Right renal pelvis (tissue), 4 donors: ENCODE measurements at regions not wholly inside any gene's neighbourhood (a gene's known extent, or its start where the extent isn't known, plus 50 kb on each side); places are given as distances from the start of the nearest gene placed in this dataset.
"Not testable (repeated sequence)": the region's sequence is repeated elsewhere in the genome, so short reads cannot be mapped to it uniquely, and the experiment has no call there.

Experiments
- DNase-seq, 4 donors: peaks; one replicate each; pipeline ENCODE4 v3.0.0-alpha.2; 2013; ENCODE audit warnings: low read depth in 4 of 4, low spot score in 3 of 4, missing footprints in 1 of 4

GRCh38 chr11:67877316-67877715 lies 126.6 kb downstream of the UNC93B1 start:
- not testable (repeated sequence) for DNase-seq

GRCh38 chr11:67873223-67873622 lies 130.7 kb downstream of the UNC93B1 start:
- not testable (repeated sequence) for DNase-seq

GRCh38 chr11:67871168-67871567 lies 132.7 kb downstream of the UNC93B1 start:
- not testable (repeated sequence) for DNase-seq

- not testable (repeated sequence) for DNase-seq
These were observed 141.0 kb downstream of the UNC93B1 start for GRCh38 chr11:67862896-67863295.

- not testable (repeated sequence) for DNase-seq
These were observed 144.3 kb downstream of the UNC93B1 start for GRCh38 chr11:67859513-67860161.

GRCh38 chr11:67850747-67851146 lies 153.2 kb downstream of the UNC93B1 start:
- DNase-seq = not testable (repeated sequence)

- not testable (repeated sequence) for DNase-seq
These were observed 154.1 kb downstream of the UNC93B1 start for GRCh38 chr11:67849766-67850165.

- not testable (repeated sequence) for DNase-seq
These were observed 155.7 kb downstream of the UNC93B1 start for GRCh38 chr11:67847896-67848875.

GRCh38 chr11:67846303-67846702 lies 157.6 kb downstream of the UNC93B1 start:
- DNase-seq = not testable (repeated sequence)

GRCh38 chr11:67845296-67845695 lies 158.6 kb downstream of the UNC93B1 start:
- not testable (repeated sequence) for DNase-seq

- not testable (repeated sequence) for DNase-seq
These were observed 163.3 kb downstream of the UNC93B1 start for GRCh38 chr11:67840599-67840998.

GRCh38 chr11:67830152-67830551 lies 155.7 kb upstream of the ALDH3B2 start:
- DNase-seq = not testable (repeated sequence)

- DNase-seq = not testable (repeated sequence)
These were observed 152.5 kb upstream of the ALDH3B2 start for GRCh38 chr11:67826951-67827296.

GRCh38 chr11:67826028-67826950 lies 151.9 kb upstream of the ALDH3B2 start:
- not testable (repeated sequence) for DNase-seq

GRCh38 chr11:67824861-67825260 lies 150.4 kb upstream of the ALDH3B2 start:
- not testable (repeated sequence) for DNase-seq

- no peak for DNase-seq
These were observed 145.7 kb upstream of the ALDH3B2 start for GRCh38 chr11:67820081-67820480.

- DNase-seq = not testable (repeated sequence)
These were observed 143.1 kb upstream of the ALDH3B2 start for GRCh38 chr11:67817558-67817957.

- not testable (repeated sequence) for DNase-seq
These were observed 134.9 kb upstream of the ALDH3B2 start for GRCh38 chr11:67809301-67809700.

- DNase-seq = not testable (repeated sequence)
These were observed 133.5 kb upstream of the ALDH3B2 start for GRCh38 chr11:67807896-67808295.

GRCh38 chr11:67806728-67807235 lies 132.4 kb upstream of the ALDH3B2 start:
- DNase-seq = not testable (repeated sequence)
